PFSK-1 (cell line): ENCODE measurements at regions not wholly inside any gene's neighbourhood (a gene's known extent, or its start where the extent isn't known, plus 50 kb on each side); places are given as distances from the start of the nearest gene placed in this dataset.

Experiments used
- FOXP2 ChIP-seq: optimal IDR thresholded peaks from 2 replicates; pipeline ENCODE3; 2011; ENCODE audit warnings: borderline replicate concordance, control low read depth, inconsistent platforms; ENCODE audit not compliant: insufficient read depth; ENCODE audit errors: extremely low read length, extremely low read depth
- POLR2AphosphoS5 ChIP-seq: IDR thresholded peaks from 2 replicates; pipeline ENCODE4 v1.6.1; 2012; ENCODE audit warnings: low read depth, mild to moderate bottlenecking, control low read depth, low read length, moderate library complexity
- REST ChIP-seq, 2 experiments: IDR thresholded peaks; 2 replicates each; pipeline versions ENCODE4 v1.6.1 to v1.8.0; 2011 to 2012; ENCODE audit warnings: low read depth in 2 of 2, low read length in 2 of 2, control low read depth in 1 of 2, inconsistent platforms in 1 of 2, mild to moderate bottlenecking in 1 of 2, moderate library complexity in 1 of 2; ENCODE audit not compliant: insufficient read depth in 1 of 2
- SIN3A ChIP-seq: IDR thresholded peaks from 2 replicates; pipeline ENCODE4 v1.6.1; 2012; ENCODE audit warnings: mild to moderate bottlenecking, low read length, moderate library complexity, borderline replicate concordance; ENCODE audit not compliant: insufficient read depth
- TAF1 ChIP-seq: IDR thresholded peaks from 2 replicates; pipeline ENCODE4 v1.6.1; 2012; ENCODE audit warnings: low read length, control low read depth, borderline replicate concordance; ENCODE audit not compliant: insufficient read depth

GRCh38 chr15:66934868-66935520 lies 130.4 kb upstream of the SMAD3 start:
- TF ChIP-seq POLR2AphosphoS5 (no peak), REST (IDR thresholded peaks at IDR 0.05; ENCODE audit: insufficient read depth in 1 of 2, low read depth in 2 of 2, low read length in 2 of 2) (no peak), TAF1 (no peak), SIN3A (no peak), FOXP2 (no peak)
